ENCODE measurements at regions not wholly inside any gene's neighbourhood (a gene's known extent, or its start where the extent isn't known, plus 50 kb on each side); places are given as distances from the start of the nearest gene placed in this dataset.

- TF ChIP-seq POLR2AphosphoS5 (IDR thresholded peaks at IDR 0.05; ENCODE audit: insufficient read depth in 1 of 2, low read depth in 1 of 2) (no peak), POLR2A (IDR thresholded peaks at IDR 0.05) (no peak), CTCF (IDR thresholded peaks at IDR 0.05) (no peak)
Observed at GRCh38 chr16:8512941-8513624, 77.2 kb downstream of the TMEM114 start.

Data from vagina (tissue), 2 donors.